Osteoblast (primary cell): ENCODE measurements at regions not wholly inside any gene's neighbourhood (a gene's known extent, or its start where the extent isn't known, plus 50 kb on each side); places are given as distances from the start of the nearest gene placed in this dataset.

ENCODE experiments used
- DNase-seq: peaks from one replicate; pipeline ENCODE4 v3.0.0; 2011; ENCODE audit warnings: low spot score, mixed read lengths; ENCODE audit not compliant: insufficient read length; ENCODE audit errors: missing footprints
- H2AFZ ChIP-seq: 2 replicates; pipeline ENCODE4 v1.6.0; 2011; ENCODE audit warnings: mild to moderate bottlenecking, low read length
- H3K27ac ChIP-seq: 2 replicates; pipeline ENCODE4 v1.5.1; 2011; ENCODE audit warnings: mild to moderate bottlenecking, low read depth, low read length, moderate library complexity
- H3K27me3 ChIP-seq: 2 replicates; pipeline ENCODE4 v1.6.0; 2012; ENCODE audit warnings: mild to moderate bottlenecking, control low read depth, inconsistent platforms, low read length, moderate library complexity; ENCODE audit not compliant: insufficient read depth
- H3K36me3 ChIP-seq: 2 replicates; pipeline ENCODE4 v1.5.1; 2011; ENCODE audit warnings: mild to moderate bottlenecking, low read length, control low read depth, moderate library complexity; ENCODE audit not compliant: insufficient read depth
- H3K4me1 ChIP-seq: 2 replicates; pipeline ENCODE4 v1.5.1; 2011; ENCODE audit warnings: mild to moderate bottlenecking, low read length, control low read depth, moderate library complexity; ENCODE audit not compliant: insufficient read depth
- H3K4me2 ChIP-seq: 2 replicates; pipeline ENCODE4 v1.6.0; 2011; ENCODE audit warnings: mild to moderate bottlenecking, low read length; ENCODE audit not compliant: insufficient read depth
- H3K4me3 ChIP-seq: fragments of 200-600 bp; sonication (generic); 3 replicates; pipeline ENCODE4 v1.5.1; 2012; ENCODE audit warnings: mild to moderate bottlenecking, low read length, inconsistent platforms; ENCODE audit not compliant: insufficient read depth
- H3K79me2 ChIP-seq: 2 replicates; pipeline ENCODE4 v1.6.0; 2012; ENCODE audit warnings: mild to moderate bottlenecking, low read length, control low read depth, inconsistent platforms; ENCODE audit not compliant: insufficient read depth
- H3K9me3 ChIP-seq: 2 replicates; pipeline ENCODE4 v1.5.1; 2011; ENCODE audit warnings: low read depth, low read length, control low read depth
- H4K20me1 ChIP-seq: 2 replicates; pipeline ENCODE4 v1.6.0; 2012; ENCODE audit warnings: mild to moderate bottlenecking, low read length, control low read depth; ENCODE audit not compliant: insufficient read depth
- TF ChIP-seq, protein P1 (sequence below): IDR thresholded peaks from 2 replicates; pipeline ENCODE4 v1.5.1; 2011; ENCODE audit warnings: mild to moderate bottlenecking, low read depth, low read length, moderate library complexity; ENCODE audit errors: extremely low read depth

DNA sequence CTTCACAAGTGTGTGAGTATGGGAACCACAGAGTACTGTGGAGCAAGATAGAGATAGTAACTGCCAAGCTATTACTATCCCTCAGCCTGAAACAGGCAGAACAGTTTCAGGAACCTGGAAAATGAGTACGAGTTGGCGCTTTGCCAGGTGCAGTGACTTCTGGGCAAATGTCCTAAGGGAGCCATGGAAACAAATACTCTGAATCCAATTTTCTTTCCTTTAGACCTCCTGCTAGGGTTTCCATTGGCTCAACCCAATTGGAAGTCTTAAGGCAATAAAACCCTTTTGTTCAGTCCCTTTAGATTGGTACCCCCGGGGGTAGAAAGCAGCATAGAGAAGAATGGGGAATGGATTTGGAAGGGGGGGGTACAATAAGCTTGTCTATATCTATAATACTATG is 205.0 kb upstream of the EPHA7 start:
- no peak for DNase-seq
- Histone ChIP-seq H3K9me3 (no peaks in the 10 kb centered on the region), H2AFZ (no peak overlapping the region), H3K79me2 (no peaks in the 10 kb centered on the region), H3K4me2 (no peak overlapping the region), H3K4me1 (no peaks in the 10 kb centered on the region), H3K36me3 (no peaks in the 10 kb centered on the region), H4K20me1 (no peaks in the 10 kb centered on the region), H3K27me3 (no peaks in the 10 kb centered on the region), H3K27ac (no peak overlapping the region), H3K4me3 (no peak overlapping the region)
- TF ChIP-seq, protein P1, sequence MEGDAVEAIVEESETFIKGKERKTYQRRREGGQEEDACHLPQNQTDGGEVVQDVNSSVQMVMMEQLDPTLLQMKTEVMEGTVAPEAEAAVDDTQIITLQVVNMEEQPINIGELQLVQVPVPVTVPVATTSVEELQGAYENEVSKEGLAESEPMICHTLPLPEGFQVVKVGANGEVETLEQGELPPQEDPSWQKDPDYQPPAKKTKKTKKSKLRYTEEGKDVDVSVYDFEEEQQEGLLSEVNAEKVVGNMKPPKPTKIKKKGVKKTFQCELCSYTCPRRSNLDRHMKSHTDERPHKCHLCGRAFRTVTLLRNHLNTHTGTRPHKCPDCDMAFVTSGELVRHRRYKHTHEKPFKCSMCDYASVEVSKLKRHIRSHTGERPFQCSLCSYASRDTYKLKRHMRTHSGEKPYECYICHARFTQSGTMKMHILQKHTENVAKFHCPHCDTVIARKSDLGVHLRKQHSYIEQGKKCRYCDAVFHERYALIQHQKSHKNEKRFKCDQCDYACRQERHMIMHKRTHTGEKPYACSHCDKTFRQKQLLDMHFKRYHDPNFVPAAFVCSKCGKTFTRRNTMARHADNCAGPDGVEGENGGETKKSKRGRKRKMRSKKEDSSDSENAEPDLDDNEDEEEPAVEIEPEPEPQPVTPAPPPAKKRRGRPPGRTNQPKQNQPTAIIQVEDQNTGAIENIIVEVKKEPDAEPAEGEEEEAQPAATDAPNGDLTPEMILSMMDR = no peak

DNA sequence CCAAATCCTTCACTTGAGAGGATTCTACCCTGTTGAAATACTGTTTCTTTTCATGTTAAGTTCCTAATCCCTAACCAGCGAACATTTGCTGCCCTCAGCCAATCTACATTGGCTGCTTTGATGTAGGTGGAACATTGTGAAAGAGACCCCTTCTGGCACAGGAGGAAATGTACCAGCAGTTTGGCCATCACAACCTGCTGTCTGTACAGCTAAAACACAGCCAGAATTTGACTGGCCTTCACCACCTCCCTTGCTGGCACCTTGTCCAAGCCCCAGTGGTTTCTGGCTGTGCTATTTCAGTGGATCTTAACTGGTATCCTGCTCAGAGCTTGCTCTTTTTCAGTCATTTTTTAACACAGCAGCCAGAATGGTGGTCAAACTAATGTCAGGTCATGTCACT is 202.1 kb upstream of the EPHA7 start:
- Histone ChIP-seq H3K79me2 (no peaks in the 10 kb centered on the region), H3K27ac (no peak overlapping the region), H3K9me3 (no peaks in the 10 kb centered on the region), H3K4me1 (no peaks in the 10 kb centered on the region), H3K4me2 (no peak overlapping the region), H3K36me3 (no peaks in the 10 kb centered on the region), H3K4me3 (no peak overlapping the region), H4K20me1 (no peaks in the 10 kb centered on the region), H3K27me3 (no peaks in the 10 kb centered on the region), H2AFZ (no peak overlapping the region)
- TF ChIP-seq, protein P1 = no peak
- no peak for DNase-seq

DNA sequence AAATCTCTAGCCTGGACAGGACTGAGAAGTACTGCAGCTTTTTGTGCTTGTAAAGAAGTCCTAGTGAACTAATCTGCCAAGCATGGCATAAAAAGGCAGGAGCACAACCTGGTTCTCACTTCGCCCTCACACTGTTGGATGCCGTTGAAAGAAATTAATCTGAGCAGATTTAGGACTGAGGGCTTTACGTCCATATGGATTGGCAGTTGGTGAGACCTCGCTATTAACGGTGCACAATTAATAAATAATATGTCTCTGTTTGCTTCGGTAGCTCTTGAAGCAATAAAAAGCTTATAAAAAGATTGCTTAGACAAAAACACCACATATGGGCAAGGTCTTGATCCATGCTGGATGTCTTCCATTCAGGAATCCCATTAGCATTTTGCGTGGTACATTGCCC is 185.6 kb upstream of the EPHA7 start:
- Histone ChIP-seq H3K4me3 (no peak overlapping the region), H4K20me1 (no peaks in the 10 kb centered on the region), H3K27ac (no peak overlapping the region), H3K27me3 (no peaks in the 10 kb centered on the region), H3K9me3 (no peaks in the 10 kb centered on the region), H3K4me1 (no peaks in the 10 kb centered on the region), H3K36me3 (no peaks in the 10 kb centered on the region), H3K4me2 (no peak overlapping the region), H2AFZ (no peak overlapping the region), H3K79me2 (no peaks in the 10 kb centered on the region)
- DNase-seq = no peak
- TF ChIP-seq, protein P1 = no peak

DNA sequence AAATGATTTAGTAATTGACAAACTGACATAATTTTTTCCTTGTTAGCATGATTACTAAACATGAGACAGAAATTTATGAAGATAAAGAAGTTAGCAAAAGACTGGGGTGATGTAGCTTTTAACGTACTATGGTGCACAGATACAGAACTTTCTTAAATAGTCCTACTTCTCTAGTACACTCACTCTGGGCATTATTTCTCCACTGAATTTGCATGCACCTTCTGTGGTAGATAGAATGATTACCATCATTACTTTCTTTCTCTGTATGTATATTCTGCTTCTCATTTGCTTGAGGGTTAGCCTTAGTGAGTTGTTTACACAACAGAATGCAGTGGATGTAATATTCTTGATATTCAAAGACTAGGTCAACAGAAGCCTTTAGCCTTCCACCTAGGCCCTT is 173.1 kb upstream of the EPHA7 start:
- no peak overlapping the region for H2AFZ ChIP-seq
- TF ChIP-seq, protein P1 = no peak
- no peaks in the 10 kb centered on the region for H3K4me1 ChIP-seq
- DNase-seq = no peak
- no peaks in the 10 kb centered on the region for H3K27me3 ChIP-seq
- H3K4me3 ChIP-seq = no peak overlapping the region
- H3K9me3 ChIP-seq = no peaks in the 10 kb centered on the region
- H4K20me1 ChIP-seq = no peaks in the 10 kb centered on the region
- no peaks in the 10 kb centered on the region for H3K36me3 ChIP-seq
- H3K79me2 ChIP-seq = no peaks in the 10 kb centered on the region
- H3K4me2 ChIP-seq = no peak overlapping the region
- H3K27ac ChIP-seq = no peak overlapping the region
